Hindlimb muscle (tissue), 1 donor: ENCODE measurements at regions not wholly inside any gene's neighbourhood (a gene's known extent, or its start where the extent isn't known, plus 50 kb on each side); places are given as distances from the start of the nearest gene placed in this dataset.
"Not testable (repeated sequence)": the region's sequence is repeated elsewhere in the genome, so short reads cannot be mapped to it uniquely, and the experiment has no call there.

Source experiments
- DNase-seq: peaks from one replicate; pipeline ENCODE4 v3.0.0-alpha.2; 2013

- DNase-seq = not testable (repeated sequence)
Observed at GRCh38 chr7:5121256-5121655, 68.8 kb upstream of the WIPI2 start.

- not testable (repeated sequence) for DNase-seq
Observed at GRCh38 chr7:5131238-5131637, 58.8 kb upstream of the WIPI2 start.

GRCh38 chr7:5132539-5132938 is 57.5 kb upstream of the WIPI2 start:
- DNase-seq = no peak

- peak; percentile 8 for DNase-seq
Observed at GRCh38 chr7:5139998-5140397, 50.0 kb upstream of the WIPI2 start.
